MM.1S (cell line): ENCODE measurements at regions not wholly inside any gene's neighbourhood (a gene's known extent, or its start where the extent isn't known, plus 50 kb on each side); places are given as distances from the start of the nearest gene placed in this dataset.
"Not testable (repeated sequence)": the region's sequence is repeated elsewhere in the genome, so short reads cannot be mapped to it uniquely, and the experiment has no call there.

Source experiments
- DNase-seq: peaks from one replicate; pipeline ENCODE4 v3.0.0-alpha.2; 2015
- H2AFZ ChIP-seq: fragments of 300-600 bp; sonication (generic); 2 replicates; pipeline ENCODE4 v1.6.0; 2016; ENCODE audit warnings: antibody characterized with exemption, low read length
- H3F3A ChIP-seq: fragments of 300-600 bp; sonication (generic); 2 replicates; pipeline ENCODE4 v1.6.1; 2016; ENCODE audit warnings: mild to moderate bottlenecking, antibody characterized with exemption, low read length, moderate library complexity, mixed read lengths; ENCODE audit not compliant: insufficient read depth
- H3K27ac ChIP-seq: fragments of 300-600 bp; sonication (generic); 2 replicates; pipeline ENCODE4 v1.5.1; 2016; ENCODE audit warnings: mild to moderate bottlenecking, low read length
- H3K27me3 ChIP-seq: fragments of 300-600 bp; sonication (generic); replicated peaks from 2 replicates; pipeline ENCODE4 v1.6.0; 2016; ENCODE audit warnings: low read length; ENCODE audit not compliant: insufficient read depth
- H3K36me3 ChIP-seq: fragments of 300-600 bp; sonication (generic); replicated peaks from 2 replicates; pipeline ENCODE4 v1.6.1; 2016; ENCODE audit warnings: mild to moderate bottlenecking, low read length, mixed read lengths; ENCODE audit not compliant: insufficient read depth
- H3K4me1 ChIP-seq: fragments of 300-600 bp; sonication (generic); 2 replicates; pipeline ENCODE4 v1.6.1; 2016; ENCODE audit warnings: low read length, mixed read lengths
- H3K4me2 ChIP-seq: fragments of 300-600 bp; sonication (generic); 2 replicates; pipeline ENCODE4 v1.6.0; 2016; ENCODE audit warnings: low read depth, low read length
- H3K4me3 ChIP-seq: fragments of 300-600 bp; sonication (generic); 2 replicates; pipeline ENCODE4 v1.5.1; 2016; ENCODE audit warnings: low read length, mixed read lengths
- H3K79me2 ChIP-seq: fragments of 300-600 bp; sonication (generic); 2 replicates; pipeline ENCODE4 v1.6.1; 2016; ENCODE audit warnings: mixed run types, low read length, mixed read lengths
- H3K9ac ChIP-seq: fragments of 300-600 bp; sonication (generic); 2 replicates; pipeline ENCODE4 v1.6.1; 2016; ENCODE audit warnings: low read length, mixed read lengths
- H3K9me2 ChIP-seq: fragments of 300-600 bp; sonication (generic); replicated peaks from 2 replicates; pipeline ENCODE4 v1.6.1; 2016; ENCODE audit warnings: mild to moderate bottlenecking, low read length, mixed read lengths; ENCODE audit not compliant: insufficient read depth
- H3K9me3 ChIP-seq: fragments of 300-600 bp; sonication (generic); replicated peaks from 2 replicates; pipeline ENCODE4 v1.6.1; 2016; ENCODE audit warnings: mild to moderate bottlenecking, low read length, mixed read lengths; ENCODE audit not compliant: insufficient read depth
- H4K20me1 ChIP-seq: fragments of 300-600 bp; sonication (generic); 2 replicates; pipeline ENCODE4 v1.6.1; 2016; ENCODE audit warnings: mild to moderate bottlenecking, low read length, moderate library complexity, mixed read lengths; ENCODE audit not compliant: insufficient read depth
- CTCF ChIP-seq: fragments of 300-600 bp; sonication (generic); IDR thresholded peaks from 2 replicates; pipeline ENCODE4 v1.5.1; 2016; ENCODE audit warnings: antibody characterized with exemption, low read length, mixed read lengths
- EZH2 ChIP-seq: fragments of 300-600 bp; sonication (generic); optimal IDR thresholded peaks from 2 replicates; pipeline ENCODE3; 2017; ENCODE audit warnings: low read depth, mild to moderate bottlenecking, antibody characterized with exemption, low read length, mixed read lengths
- EZH2phosphoT487 ChIP-seq: fragments of 300-600 bp; sonication (generic); IDR thresholded peaks from 2 replicates; pipeline ENCODE4 v1.6.1; 2018; ENCODE audit warnings: antibody characterized with exemption, low read length

GRCh38 chr2:215826838-215827441, 186.4 kb downstream of the MREG start:
- Histone ChIP-seq H3K4me1 (peaks cover 9% of the 10 kb centered on the region), H2AFZ (no peak overlapping the region), H3K9me2 (no peaks in the 10 kb centered on the region), H3K79me2 (no peaks in the 10 kb centered on the region), H3K4me2 (no peak overlapping the region), H3K36me3 (no peaks in the 10 kb centered on the region), H3K4me3 (no peak overlapping the region), H3K27me3 (no peaks in the 10 kb centered on the region), H3K9me3 (no peaks in the 10 kb centered on the region), H4K20me1 (no peaks in the 10 kb centered on the region), H3F3A (no peaks in the 10 kb centered on the region), H3K27ac (no peak overlapping the region), H3K9ac (no peak overlapping the region)
- DNase-seq = no peak
- TF ChIP-seq CTCF (no peak), EZH2 (no peak), EZH2phosphoT487 (no peak)

DNA sequence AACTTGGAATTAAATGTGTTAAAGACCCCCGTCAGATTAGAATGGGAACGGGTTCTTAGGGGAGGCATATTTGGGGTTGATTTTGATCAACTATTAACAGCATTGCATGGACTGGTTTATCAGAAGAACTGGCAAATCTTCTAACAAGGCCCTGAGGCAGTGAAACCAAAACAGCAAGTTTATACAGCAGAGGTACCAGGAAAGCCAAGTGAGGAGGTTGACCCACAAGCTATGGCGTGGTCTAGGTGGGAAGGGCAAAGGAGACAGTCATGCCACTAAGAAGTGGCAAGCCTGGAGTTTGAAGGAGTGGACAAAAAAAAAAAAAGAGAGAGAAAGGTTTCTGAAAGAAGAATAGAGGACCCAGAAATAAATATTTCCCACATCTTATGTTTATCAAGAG, 187.0 kb downstream of the MREG start:
- Histone ChIP-seq H3K9me3 (no peaks in the 10 kb centered on the region), H3K4me2 (no peak overlapping the region), H2AFZ (no peak overlapping the region), H4K20me1 (no peaks in the 10 kb centered on the region), H3K36me3 (no peaks in the 10 kb centered on the region), H3K4me3 (no peak overlapping the region), H3F3A (no peaks in the 10 kb centered on the region), H3K4me1 (peaks cover 9% of the 10 kb centered on the region), H3K9ac (no peak overlapping the region), H3K27me3 (no peaks in the 10 kb centered on the region), H3K79me2 (no peaks in the 10 kb centered on the region), H3K27ac (no peak overlapping the region), H3K9me2 (no peaks in the 10 kb centered on the region)
- TF ChIP-seq EZH2 = no peak
- TF ChIP-seq CTCF = no peak
- no peak for TF ChIP-seq EZH2phosphoT487
- DNase-seq = no peak

DNA sequence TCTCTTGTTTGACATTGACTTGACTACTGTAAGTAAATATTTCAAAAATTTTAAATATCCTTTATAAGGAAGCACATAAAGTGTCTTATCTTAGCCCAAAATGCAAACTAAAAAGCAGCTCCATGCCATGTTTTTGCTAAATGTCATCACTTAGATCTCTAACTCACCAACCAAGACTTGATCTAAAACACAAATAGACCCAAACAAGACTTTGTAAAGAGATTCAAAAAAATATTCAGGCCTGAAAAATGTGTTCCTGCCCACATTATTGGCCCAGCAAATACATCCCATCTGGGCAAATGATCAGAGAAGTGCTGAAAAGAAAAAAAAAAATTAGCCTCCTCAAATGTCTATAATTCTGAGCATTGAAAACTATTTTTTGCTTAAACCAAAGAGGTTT, 187.6 kb downstream of the MREG start:
- H3K4me1 ChIP-seq = peaks cover 9% of the 10 kb centered on the region

GRCh38 chr2:215821298-215821697, 192.1 kb downstream of the MREG start:
- not testable (repeated sequence) for H3K4me1 ChIP-seq, H3K27me3 ChIP-seq, DNase-seq, H3K4me2 ChIP-seq, H3K9me2 ChIP-seq, H3K36me3 ChIP-seq, H3K4me3 ChIP-seq, H3K79me2 ChIP-seq, H4K20me1 ChIP-seq, H3F3A ChIP-seq, H3K9ac ChIP-seq, H3K27ac ChIP-seq, H2AFZ ChIP-seq, H3K9me3 ChIP-seq

More for the DNA sequence above, 187.6 kb downstream of the MREG start:
- Histone ChIP-seq H2AFZ (no peak overlapping the region), H3K9me3 (no peaks in the 10 kb centered on the region), H3K27me3 (no peaks in the 10 kb centered on the region), H3K27ac (no peak overlapping the region), H3F3A (no peaks in the 10 kb centered on the region), H4K20me1 (no peaks in the 10 kb centered on the region), H3K4me2 (no peak overlapping the region), H3K36me3 (no peaks in the 10 kb centered on the region), H3K9me2 (no peaks in the 10 kb centered on the region), H3K79me2 (no peaks in the 10 kb centered on the region), H3K4me3 (no peak overlapping the region), H3K9ac (no peak overlapping the region)
- DNase-seq = no peak
- no peak for TF ChIP-seq CTCF
- no peak for TF ChIP-seq EZH2phosphoT487
- no peak for TF ChIP-seq EZH2

DNA sequence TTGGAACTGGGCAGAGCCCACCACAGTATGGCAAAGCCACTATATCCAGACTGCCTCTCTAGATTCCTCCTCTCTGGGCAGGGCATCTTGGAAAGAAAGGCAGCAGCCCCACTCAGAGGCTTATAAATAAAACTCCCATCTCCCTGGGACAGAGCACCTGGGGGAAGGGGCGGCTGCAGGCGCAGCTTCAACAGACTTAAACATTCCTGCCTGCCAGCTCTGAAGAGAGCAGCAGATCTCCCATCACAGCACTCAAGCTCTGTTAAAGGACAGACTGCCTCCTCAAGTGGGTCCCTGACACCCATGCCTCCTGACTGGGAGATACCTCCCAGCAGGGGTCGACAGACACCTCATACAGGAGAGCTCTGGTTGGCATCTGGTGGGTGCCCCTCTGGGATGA, 193.6 kb downstream of the MREG start:
- H3K4me3 ChIP-seq, H3K9ac ChIP-seq, H3K9me2 ChIP-seq, H3K27ac ChIP-seq, DNase-seq, H3K9me3 ChIP-seq, H3K4me2 ChIP-seq, H2AFZ ChIP-seq, H3K4me1 ChIP-seq, H3K27me3 ChIP-seq, H4K20me1 ChIP-seq, H3K79me2 ChIP-seq, H3F3A ChIP-seq, H3K36me3 ChIP-seq: not testable (repeated sequence)
